ENCODE measurements at regions not wholly inside any gene's neighbourhood (a gene's known extent, or its start where the extent isn't known, plus 50 kb on each side); places are given as distances from the start of the nearest gene placed in this dataset.

- TF ChIP-seq CTCF (IDR thresholded peaks at IDR 0.05) (no peak), POLR2A (IDR thresholded peaks at IDR 0.05) (no peak), EP300 (IDR thresholded peaks at IDR 0.05) (no peak), POLR2AphosphoS5 (IDR thresholded peaks at IDR 0.05) (no peak)
Measured at GRCh38 chr1:116203181-116203723, 92.1 kb downstream of the MAB21L3 start.
